HS-5 (cell line): ENCODE measurements at regions not wholly inside any gene's neighbourhood (a gene's known extent, or its start where the extent isn't known, plus 50 kb on each side); places are given as distances from the start of the nearest gene placed in this dataset.
A peak's percentile ranks its signal among the peaks of the same experiment; 100 is the strongest.
"Not testable (repeated sequence)": the region's sequence is repeated elsewhere in the genome, so short reads cannot be mapped to it uniquely, and the experiment has no call there.

Experiments
- DNase-seq: peaks from one replicate; pipeline ENCODE4 v3.0.0-alpha.2; 2012; ENCODE audit warnings: low read depth

DNA sequence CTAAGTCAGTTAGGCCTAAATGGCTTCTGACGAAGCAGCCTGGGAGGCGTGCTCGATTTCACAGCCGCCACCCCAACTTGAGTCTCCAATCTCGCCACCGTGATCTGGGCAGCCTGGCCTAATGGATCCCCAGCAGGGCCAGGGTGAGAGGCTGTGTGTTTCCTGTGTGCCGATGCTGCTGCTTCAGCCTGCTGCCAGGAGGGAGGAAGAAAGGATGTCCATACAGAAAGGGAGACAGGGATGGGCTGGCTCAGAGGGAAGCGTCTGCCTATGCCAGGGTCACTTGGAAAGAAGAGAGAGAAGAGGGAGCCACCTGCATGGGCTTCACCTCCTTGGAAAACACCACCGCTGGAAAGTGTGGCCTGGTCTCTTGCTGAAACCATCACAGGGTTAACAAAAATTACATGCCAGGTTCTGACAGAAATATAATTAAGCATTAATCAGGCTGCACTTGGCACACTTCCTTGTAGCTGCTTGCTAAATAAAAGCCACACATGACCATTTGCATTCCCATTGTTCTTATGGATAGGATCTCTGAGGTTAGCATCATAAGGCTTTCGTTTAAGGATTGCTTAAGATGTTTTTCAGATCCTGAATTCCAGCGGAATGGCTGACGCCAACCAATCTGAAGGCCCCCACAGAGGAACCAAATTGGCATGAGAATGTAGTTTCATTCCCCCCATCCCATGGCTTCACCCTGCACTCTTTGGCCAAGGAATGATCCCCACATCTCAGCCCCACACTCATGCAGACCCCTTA lies 108.8 kb upstream of the SLC1A4 start:
- DNase-seq = no peak

- DNase-seq = no peak
These were observed 108.1 kb upstream of the SLC1A4 start for GRCh38 chr2:64881037-64881492.

GRCh38 chr2:64887565-64887964 lies 101.6 kb upstream of the SLC1A4 start:
- no peak for DNase-seq

DNA sequence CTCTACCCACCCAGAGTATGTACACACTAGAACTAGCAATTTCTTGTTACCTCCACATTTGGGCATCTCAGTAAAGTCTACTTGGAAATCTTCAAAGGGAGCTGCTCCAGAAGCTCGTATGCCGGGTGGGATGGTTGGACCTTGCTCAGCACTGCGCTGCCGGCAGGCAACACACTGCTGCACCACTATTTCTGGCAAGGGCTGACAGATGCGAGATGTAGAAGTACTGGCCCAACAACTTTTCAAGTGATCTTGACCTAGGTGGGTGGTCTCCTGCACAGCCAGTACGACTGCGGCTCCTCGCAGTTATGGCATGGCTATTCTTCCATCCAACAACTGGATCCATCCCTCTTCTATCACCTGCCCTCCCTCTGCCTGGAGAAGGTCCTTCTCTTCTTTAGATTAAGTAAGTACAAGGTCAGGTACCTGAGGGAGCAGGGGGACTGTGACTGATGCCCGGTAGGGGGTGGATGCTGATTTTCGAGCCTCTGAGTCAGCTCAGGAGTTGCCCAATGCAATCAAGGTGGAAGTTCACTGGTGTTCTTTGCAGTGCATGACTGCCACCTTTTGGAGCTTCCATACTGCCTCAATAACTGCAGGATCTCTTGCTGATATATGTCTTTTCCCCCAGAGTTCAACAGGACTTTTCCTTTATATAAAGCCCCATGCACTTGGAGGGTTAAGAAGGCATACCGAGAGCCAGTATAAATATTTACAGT lies 100.4 kb upstream of the SLC1A4 start:
- peak; percentile 37 for DNase-seq

GRCh38 chr2:64889803-64890202 lies 99.4 kb upstream of the SLC1A4 start:
- no peak for DNase-seq

- not testable (repeated sequence) for DNase-seq
These were observed 92.6 kb upstream of the SLC1A4 start for GRCh38 chr2:64896572-64896971.

DNA sequence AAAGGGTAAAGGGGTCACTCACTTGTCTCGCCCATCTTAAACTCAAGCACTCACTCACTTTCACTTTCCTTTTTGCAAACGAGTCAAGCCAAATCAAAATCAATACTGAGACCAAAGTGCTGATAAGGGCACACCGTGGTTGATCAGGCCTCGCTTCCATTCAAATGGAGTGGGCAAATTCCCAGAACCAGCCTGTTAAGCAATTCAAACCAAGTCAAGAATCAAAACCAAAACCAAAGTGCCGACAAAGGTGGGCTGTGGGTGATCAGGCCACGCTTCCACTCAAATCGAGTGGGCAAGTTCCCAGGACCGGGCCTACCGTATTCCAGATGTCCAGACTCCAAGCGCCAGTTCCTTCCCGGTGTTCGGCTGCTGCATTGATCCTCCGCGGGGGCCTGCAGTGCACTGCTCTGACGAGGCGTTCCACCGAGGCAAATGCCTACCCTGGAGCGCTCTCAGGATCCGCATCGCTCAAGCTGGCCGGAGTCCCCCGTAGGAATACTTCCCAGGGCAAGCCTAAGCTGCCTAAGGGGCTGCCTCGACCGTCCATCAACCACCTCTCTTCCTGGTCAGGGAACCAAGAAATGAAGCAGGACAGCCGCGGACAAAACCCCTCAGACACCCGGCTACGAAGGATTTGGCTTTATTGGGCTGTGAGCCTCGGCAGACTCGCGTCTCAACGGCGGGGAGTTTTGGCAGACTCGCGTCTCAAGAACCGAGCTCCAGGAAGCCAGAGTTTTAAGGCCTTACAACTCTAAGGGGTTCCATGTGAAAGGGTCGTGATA lies 89.9 kb upstream of the SLC1A4 start:
- no peak for DNase-seq

DNA sequence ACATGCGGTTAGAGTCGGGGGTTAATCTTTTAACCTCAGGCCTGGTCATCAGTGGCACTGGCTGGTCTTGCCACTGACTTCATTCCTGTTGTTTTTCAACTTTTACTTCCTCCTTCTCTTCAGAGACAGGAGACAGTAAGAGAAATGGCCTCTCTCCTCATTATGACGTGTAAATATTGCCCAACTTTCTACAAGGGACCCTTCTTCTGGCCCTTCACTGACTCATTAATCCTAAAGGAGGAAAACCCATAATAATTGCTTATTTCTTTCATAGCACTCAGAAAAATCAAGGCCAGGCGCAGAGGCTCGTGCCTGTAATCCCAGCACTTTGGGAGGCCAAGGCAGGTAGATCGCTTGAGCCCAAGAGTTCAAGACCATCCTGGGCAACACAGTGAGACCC lies 89.3 kb upstream of the SLC1A4 start:
- DNase-seq = not testable (repeated sequence)

DNA sequence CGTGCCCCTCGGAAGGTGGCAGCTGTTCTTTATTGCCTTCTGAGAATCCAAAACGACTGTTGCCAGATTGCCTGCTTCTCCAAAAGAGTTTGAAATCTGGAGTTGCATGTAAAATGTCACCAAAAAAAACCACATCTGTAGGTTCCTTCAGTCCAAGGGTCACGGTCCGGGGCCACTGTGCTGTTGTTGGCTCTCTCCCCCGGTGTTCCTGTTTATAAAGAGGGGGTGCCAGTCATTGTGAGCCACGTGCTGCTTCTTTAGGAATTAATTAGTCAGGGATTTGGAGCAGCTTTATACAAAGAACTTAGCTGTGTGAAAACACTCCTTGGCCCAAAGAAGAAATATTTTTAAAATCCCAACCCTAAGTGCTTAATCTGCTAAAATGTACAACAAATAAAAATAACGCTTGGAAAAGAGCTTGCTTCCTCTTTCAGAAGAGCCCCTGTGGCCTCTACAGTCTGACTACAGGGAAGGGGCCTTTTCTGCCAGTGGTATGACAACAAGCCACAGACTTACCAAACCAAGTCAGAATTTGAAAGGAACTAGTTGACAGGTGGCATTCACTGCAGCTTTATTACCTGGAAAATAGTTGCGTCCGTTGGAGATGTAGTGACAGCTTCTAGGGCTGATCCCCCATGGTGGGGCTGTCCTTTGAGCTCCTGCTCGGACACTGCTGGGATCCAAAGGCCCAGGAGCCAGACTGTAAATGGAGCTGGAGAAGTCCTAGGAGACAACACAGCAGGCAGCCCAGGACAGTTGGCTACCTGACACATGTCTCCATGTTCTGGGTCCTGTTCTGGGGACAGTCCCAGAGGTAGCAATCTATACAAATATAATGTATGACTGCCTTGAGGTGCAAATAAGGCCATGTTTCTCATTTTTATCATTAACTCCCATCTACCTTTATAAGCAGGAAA lies 84.5 kb upstream of the SLC1A4 start:
- DNase-seq = no peak

DNA sequence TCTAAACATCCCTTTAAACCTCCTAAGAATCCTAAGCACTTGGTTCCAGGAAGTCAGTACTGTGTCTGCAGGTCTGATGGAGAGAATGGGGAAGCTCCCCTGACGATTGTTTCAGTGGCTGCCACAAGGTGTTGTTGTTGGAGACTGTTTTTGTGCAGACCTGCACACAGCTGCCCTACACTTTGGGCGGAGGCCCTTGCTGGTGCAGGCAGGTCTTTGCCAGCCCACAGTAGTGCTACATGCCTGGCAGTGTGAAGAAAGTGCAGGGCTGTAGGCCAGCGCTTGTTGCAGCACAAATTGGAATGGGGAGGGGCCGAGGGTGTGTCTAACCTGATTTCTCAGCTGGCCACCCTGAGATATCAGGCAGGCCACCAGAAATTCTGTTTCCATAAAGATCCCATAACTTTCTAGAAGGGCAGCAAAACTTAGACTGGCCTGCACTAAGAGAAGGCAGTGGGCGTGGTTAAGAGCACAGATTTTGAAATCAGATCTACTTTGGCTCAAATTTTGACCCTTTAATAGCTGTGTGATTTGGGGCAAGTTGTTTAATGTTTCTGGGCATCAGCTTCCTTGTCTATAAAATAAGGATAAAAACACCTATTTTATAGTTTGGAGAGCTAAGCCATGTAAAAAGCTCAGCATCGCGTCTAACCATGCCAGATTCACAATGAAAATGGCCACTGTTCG lies 83.7 kb upstream of the SLC1A4 start:
- DNase-seq = no peak

- no peak for DNase-seq
These were observed 82.2 kb upstream of the SLC1A4 start for GRCh38 chr2:64906853-64907536.

GRCh38 chr2:64908406-64908805 lies 80.8 kb upstream of the SLC1A4 start:
- no peak for DNase-seq

DNA sequence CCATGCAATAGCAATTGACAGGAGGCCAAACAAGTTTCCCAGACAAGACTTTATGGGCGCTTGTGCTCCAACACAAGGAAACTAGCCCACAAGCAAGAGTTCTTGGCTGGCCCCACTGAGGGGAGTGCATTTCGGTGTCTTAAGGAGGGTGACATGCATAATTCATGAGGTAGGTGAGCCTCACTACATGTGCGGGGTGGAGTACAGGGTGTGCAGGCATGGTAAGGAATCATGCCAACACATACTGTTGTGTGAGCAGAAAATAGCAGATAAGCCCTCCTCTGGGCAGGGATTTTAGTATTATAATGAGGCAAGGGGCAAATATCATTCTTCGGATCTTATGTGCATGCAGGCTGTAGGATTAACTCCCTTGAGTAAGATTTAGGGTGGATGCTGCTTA lies 78.7 kb upstream of the SLC1A4 start:
- DNase-seq = no peak

DNA sequence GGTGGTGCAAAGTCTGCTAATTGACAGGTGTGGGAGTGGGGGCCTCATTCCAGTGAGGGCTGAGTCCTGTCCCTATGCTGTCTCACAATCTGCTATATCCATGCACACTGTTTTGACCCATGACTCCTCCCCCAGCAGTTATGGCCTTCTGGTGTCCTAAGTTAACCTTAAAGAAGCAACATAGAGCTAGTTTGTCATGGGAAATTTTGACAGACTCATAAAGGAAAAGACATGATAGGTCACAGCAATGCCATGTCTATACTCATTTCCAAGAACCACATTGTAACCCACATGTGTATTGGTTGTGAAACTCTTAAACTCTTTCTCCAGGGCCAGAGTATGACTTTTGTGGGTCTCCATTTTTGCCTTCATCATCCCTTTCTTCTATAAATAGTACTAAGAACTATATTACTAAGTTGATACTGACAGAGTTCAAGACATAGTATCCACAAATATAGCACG lies 78.2 kb upstream of the SLC1A4 start:
- DNase-seq = no peak

DNA sequence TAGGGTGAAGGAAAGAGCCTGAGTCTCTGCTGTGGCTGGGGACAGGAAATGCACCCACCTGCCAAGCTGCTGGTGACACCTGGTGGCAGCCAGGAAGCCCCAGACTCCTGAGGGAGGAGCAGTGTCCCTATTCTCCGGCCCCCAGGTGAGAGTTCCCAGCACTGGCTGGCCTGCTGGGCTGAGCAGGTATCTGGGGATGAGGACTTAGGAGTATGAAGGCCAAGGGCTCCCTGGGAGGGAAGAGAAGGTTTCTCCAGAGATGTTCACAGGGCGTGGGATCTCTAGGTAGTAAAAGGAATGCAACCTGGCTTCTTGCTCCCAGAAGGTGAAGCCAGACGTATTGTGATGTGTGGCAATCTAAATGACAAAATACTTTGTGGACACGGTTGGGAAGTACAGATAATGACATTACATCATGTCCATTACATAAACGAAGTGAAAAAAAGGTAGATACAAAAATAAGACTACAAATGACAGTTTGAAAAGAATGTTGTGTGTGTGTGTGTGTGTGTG lies 75.8 kb upstream of the SLC1A4 start:
- DNase-seq = no peak

GRCh38 chr2:64914247-64914646 lies 75.0 kb upstream of the SLC1A4 start:
- no peak for DNase-seq

DNA sequence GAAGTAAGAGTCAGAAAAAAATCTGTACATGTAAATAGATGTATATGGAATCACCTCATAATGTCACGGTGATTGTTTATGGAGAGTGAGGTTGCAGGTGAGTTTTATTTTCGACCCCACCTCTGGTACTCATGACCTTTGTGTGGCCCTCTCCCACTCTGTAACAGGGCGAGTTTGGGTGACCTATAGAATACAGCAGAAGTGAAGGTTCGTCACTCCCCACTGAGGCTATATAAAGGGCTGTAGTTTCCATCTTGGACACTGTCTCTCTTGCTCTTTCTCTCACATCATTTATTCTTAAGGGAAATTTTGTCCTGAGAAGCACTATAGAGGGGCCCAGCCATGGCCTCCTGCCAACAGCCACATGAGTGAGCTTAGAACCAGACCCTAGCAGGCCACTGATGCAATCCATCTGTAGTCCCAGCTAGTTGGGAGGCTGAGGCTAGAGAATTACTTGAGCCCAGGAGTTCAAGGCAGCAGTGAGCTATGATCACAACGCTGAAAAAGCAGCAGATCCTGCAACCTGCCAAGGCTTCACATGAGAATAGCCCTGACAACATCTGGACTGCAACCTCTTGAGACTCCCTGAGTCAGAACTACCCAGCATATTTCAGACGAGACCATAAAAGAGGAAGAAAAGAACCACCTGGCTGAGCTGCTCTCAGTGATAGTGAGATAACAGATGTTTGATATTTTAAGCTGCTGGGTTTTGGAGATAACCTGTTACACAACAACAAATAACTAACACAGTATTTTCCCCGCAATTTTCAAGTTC lies 74.3 kb upstream of the SLC1A4 start:
- no peak for DNase-seq

- no peak for DNase-seq
These were observed 73.7 kb upstream of the SLC1A4 start for GRCh38 chr2:64915510-64915900.

DNA sequence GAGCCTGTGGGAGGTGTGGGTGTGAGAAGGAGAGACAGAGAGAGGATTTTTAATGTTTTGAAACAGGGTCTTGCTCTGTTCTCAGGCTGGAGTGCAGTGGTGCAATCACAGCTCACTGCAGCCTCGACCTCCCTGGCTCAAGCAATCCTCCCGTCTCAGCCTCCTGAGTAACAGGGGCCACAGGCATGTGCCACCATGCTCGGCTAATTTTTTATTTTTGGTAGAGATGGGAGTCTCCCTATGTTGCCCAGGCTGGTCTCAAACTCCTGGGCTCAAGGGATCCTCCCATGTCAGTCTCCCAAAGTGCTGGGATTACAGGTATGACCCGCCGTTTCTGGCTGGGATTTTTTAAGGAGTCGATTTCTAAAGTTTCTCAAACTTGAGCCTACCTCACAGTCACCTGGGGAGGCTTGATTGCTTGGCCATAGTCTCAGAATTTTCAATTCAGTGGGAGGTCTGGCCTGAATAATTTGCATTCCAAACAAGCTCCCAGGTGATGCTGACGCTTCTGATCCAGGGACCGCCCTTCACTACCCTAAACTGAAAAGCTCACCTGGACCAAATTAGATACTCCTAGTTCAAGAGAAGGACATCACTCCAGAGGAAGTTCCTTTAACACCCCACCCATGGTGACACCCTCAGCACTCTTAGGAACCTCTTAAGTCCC lies 70.8 kb upstream of the SLC1A4 start:
- DNase-seq = no peak
